NT2/D1 (cell line): ENCODE measurements at regions not wholly inside any gene's neighbourhood (a gene's known extent, or its start where the extent isn't known, plus 50 kb on each side); places are given as distances from the start of the nearest gene placed in this dataset.

Experiments
- YY1 ChIP-seq: IDR thresholded peaks from 2 replicates; pipeline ENCODE4 v1.6.1; 2011; ENCODE audit not compliant: insufficient read length, insufficient read depth
- ZNF274 ChIP-seq: IDR thresholded peaks from 2 replicates; pipeline ENCODE4 v1.6.1; 2011; ENCODE audit warnings: mild to moderate bottlenecking, low read depth, low read length

- TF ChIP-seq YY1 = no peak
- no peak for TF ChIP-seq ZNF274
These were observed 129.8 kb downstream of the KCTD12 start for GRCh38 chr13:76756451-76756850.
